ENCODE measurements at regions not wholly inside any gene's neighbourhood (a gene's known extent, or its start where the extent isn't known, plus 50 kb on each side); places are given as distances from the start of the nearest gene placed in this dataset.

- H3K4me1 ChIP-seq (ENCODE audit: control insufficient read depth in 1 of 2, insufficient read depth in 2 of 2, low read length in 2 of 2): no peaks in the 10 kb centered on the region
- H3K27me3 ChIP-seq (ENCODE audit: insufficient read depth, low read length): no peaks in the 10 kb centered on the region
- H3K9me3 ChIP-seq (ENCODE audit: control insufficient read depth in 1 of 2, insufficient read depth in 1 of 2, low read depth in 1 of 2, low read length in 2 of 2): no peaks in the 10 kb centered on the region
- H3K4me3 ChIP-seq (replicated peaks in 1 of 2; ENCODE audit: low read depth in 1 of 2, low read length in 2 of 2): no peak overlapping the region
- RAD21 ChIA-PET (ENCODE audit: low non-redundant PET in 1 of 2, low total read pairs in 2 of 2, uncharacterized antibody in 2 of 2, unreplicated experiment in 2 of 2): no interaction called here
- H3K9me2 ChIP-seq (ENCODE audit: insufficient read depth): no peaks in the 10 kb centered on the region
- H3K79me2 ChIP-seq (ENCODE audit: insufficient read depth, low read length): no peaks in the 10 kb centered on the region
- intact Hi-C loops (cut with micrococcal nuclease): no loop called here
- no peaks in the 10 kb centered on the region; a peak in 1 of 4 replicates for H3K36me3 ChIP-seq (ENCODE audit: control insufficient read depth in 1 of 2, insufficient read depth in 2 of 2, low read length in 2 of 2)
- CTCF ChIA-PET: no interaction called here
- H3K9ac ChIP-seq (ENCODE audit: low read length): no peak overlapping the region
- H4K20me1 ChIP-seq (ENCODE audit: insufficient read depth): no peaks in the 10 kb centered on the region
- no peak overlapping the region for H2AFZ ChIP-seq (ENCODE audit: low read depth, low read length, poor library complexity, severe bottlenecking)
- no peak for DNase-seq (ENCODE audit: low read depth, low spot score)
- no TSS peak for BruUV-seq (replicated peaks)
- no peak for ATAC-seq
- no peak overlapping the region for H3K4me2 ChIP-seq (ENCODE audit: low read length)
- TF ChIP-seq CEBPB (IDR thresholded peaks at IDR 0.05; ENCODE audit: low read depth): no peak
- TF ChIP-seq EZH2phosphoT487 (IDR thresholded peaks at IDR 0.05; ENCODE audit: borderline replicate concordance): no peak
- no peak for TF ChIP-seq ZBTB33 (IDR thresholded peaks at IDR 0.05; ENCODE audit: extremely low read depth, insufficient replicate concordance, low read length)
- no peak for TF ChIP-seq MAX (IDR thresholded peaks at IDR 0.05)
- no peak for TF ChIP-seq RAD21 (IDR thresholded peaks at IDR 0.05; ENCODE audit: low read depth)
- no peak for TF ChIP-seq EZH2 (IDR thresholded peaks at IDR 0.05)
- POLR2A ChIA-PET: no interaction called here
- no peak overlapping the region for H3K27ac ChIP-seq (ENCODE audit: low read depth, low read length)
Measured at GRCh38 chr13:73974051-73974450, 160.2 kb downstream of the KLF12 start.

GRCh38 chr13:73973156-73973555, 161.0 kb downstream of the KLF12 start:
- Histone ChIP-seq H3K36me3 (ENCODE audit: control insufficient read depth in 1 of 2, insufficient read depth in 2 of 2, low read length in 2 of 2) (no peaks in the 10 kb centered on the region; a peak in 1 of 4 replicates), H3K27me3 (ENCODE audit: insufficient read depth, low read length) (no peaks in the 10 kb centered on the region), H3K9me2 (ENCODE audit: insufficient read depth) (no peaks in the 10 kb centered on the region), H4K20me1 (ENCODE audit: insufficient read depth) (no peaks in the 10 kb centered on the region), H3K4me2 (ENCODE audit: low read length) (no peak overlapping the region), H3K4me3 (replicated peaks in 1 of 2; ENCODE audit: low read depth in 1 of 2, low read length in 2 of 2) (no peak overlapping the region), H2AFZ (ENCODE audit: low read depth, low read length, poor library complexity, severe bottlenecking) (no peak overlapping the region), H3K9me3 (ENCODE audit: control insufficient read depth in 1 of 2, insufficient read depth in 1 of 2, low read depth in 1 of 2, low read length in 2 of 2) (no peaks in the 10 kb centered on the region), H3K4me1 (ENCODE audit: control insufficient read depth in 1 of 2, insufficient read depth in 2 of 2, low read length in 2 of 2) (no peaks in the 10 kb centered on the region), H3K79me2 (ENCODE audit: insufficient read depth, low read length) (no peaks in the 10 kb centered on the region), H3K9ac (ENCODE audit: low read length) (no peak overlapping the region), H3K27ac (ENCODE audit: low read depth, low read length) (no peak overlapping the region)
- ChIA-PET POLR2A (no interaction called here), RAD21 (ENCODE audit: low non-redundant PET in 1 of 2, low total read pairs in 2 of 2, uncharacterized antibody in 2 of 2, unreplicated experiment in 2 of 2) (no interaction called here), CTCF (no interaction called here)
- no peak for ATAC-seq
- DNase-seq (ENCODE audit: low read depth, low spot score): no peak
- BruUV-seq (replicated peaks): no TSS peak
- TF ChIP-seq ZFX (IDR thresholded peaks at IDR 0.05) (no peak), EGR1 (IDR thresholded peaks at IDR 0.05; ENCODE audit: low read depth) (no peak), SIN3A (IDR thresholded peaks at IDR 0.05; ENCODE audit: low read depth) (no peak), EZH2 (IDR thresholded peaks at IDR 0.05) (no peak), ATF3 (IDR thresholded peaks at IDR 0.05) (no peak), YY1 (IDR thresholded peaks at IDR 0.05; ENCODE audit: extremely low read depth, insufficient replicate concordance, low read depth, low read length) (no peak), ELF1 (IDR thresholded peaks at IDR 0.05; ENCODE audit: borderline replicate concordance, low read depth) (no peak), RAD21 (IDR thresholded peaks at IDR 0.05; ENCODE audit: low read depth) (no peak), CBX3 (IDR thresholded peaks at IDR 0.05; ENCODE audit: low read depth) (no peak), ZBTB33 (IDR thresholded peaks at IDR 0.05; ENCODE audit: extremely low read depth, insufficient replicate concordance, low read length) (no peak), SRF (IDR thresholded peaks at IDR 0.05; ENCODE audit: low read depth) (no peak)
- intact Hi-C loops (cut with micrococcal nuclease): no loop called here

All from HCT116 (cell line).